ENCODE measurements at regions not wholly inside any gene's neighbourhood (a gene's known extent, or its start where the extent isn't known, plus 50 kb on each side); places are given as distances from the start of the nearest gene placed in this dataset.

- WGBS (ENCODE audit: extremely low coverage, insufficient read length, low lambda C conversion rate) = no CpG with 5 or more reads among the region's 7 CpGs
- no peak overlapping the region for H4K5ac ChIP-seq (ENCODE audit: insufficient read length, low read depth, low read length)
- H3K79me1 ChIP-seq (ENCODE audit: insufficient read depth, low read depth, low read length, poor library complexity, severe bottlenecking) = no peaks in the 10 kb centered on the region
- no peak overlapping the region for H4K91ac ChIP-seq (ENCODE audit: insufficient read length, low read depth, low read length)
- H3K4me1 ChIP-seq (ENCODE audit: insufficient read depth, low read length) = no peaks in the 10 kb centered on the region; the same call in 1 of the 2 replicates
- no peaks in the 10 kb centered on the region for H3K27me3 ChIP-seq (ENCODE audit: insufficient read depth, low read length)
- H4K8ac ChIP-seq (replicated peaks; ENCODE audit: insufficient read length, low read depth, low read length) = no peak overlapping the region
- no peak overlapping the region for H3K9ac ChIP-seq (ENCODE audit: extremely low read depth, insufficient read length, low read length)
- H3K4me3 Mint-ChIP-seq = no peak overlapping the region
- no peaks in the 10 kb centered on the region for H3K9me3 Mint-ChIP-seq
- TF ChIP-seq CTCF (conservative IDR thresholded peaks at IDR 0.05) = no peak
- no peaks in the 10 kb centered on the region for H3K23me2 ChIP-seq (ENCODE audit: insufficient read length, low read depth, low read length, poor library complexity, severe bottlenecking)
- no peaks in the 10 kb centered on the region for H4K20me1 ChIP-seq (ENCODE audit: control insufficient read depth, insufficient read depth, insufficient read length)
- no peak for DNase-seq
- H3K9me3 ChIP-seq (ENCODE audit: control insufficient read depth, low read depth, low read length) = no peaks in the 10 kb centered on the region
- H3K79me2 ChIP-seq (ENCODE audit: insufficient read depth, low read length) = no peaks in the 10 kb centered on the region
- H2AK5ac ChIP-seq (ENCODE audit: insufficient read length, low read length) = no peak overlapping the region
- H3K14ac ChIP-seq (ENCODE audit: insufficient read depth, low read length) = no peak overlapping the region
- no peak overlapping the region for H2BK120ac ChIP-seq (ENCODE audit: low read depth, low read length, poor library complexity, severe bottlenecking)
- no peak overlapping the region for H3K27ac ChIP-seq (ENCODE audit: insufficient read length, low read depth, low read length)
- no peak overlapping the region for H2BK12ac ChIP-seq (ENCODE audit: insufficient read length, low read depth, low read length)
- H3T11ph ChIP-seq (ENCODE audit: low read length) = no peak overlapping the region
- H2BK20ac ChIP-seq (ENCODE audit: low read depth, low read length, poor library complexity, severe bottlenecking) = no peak overlapping the region
- H3K4me2 ChIP-seq (ENCODE audit: insufficient read depth, insufficient read length, low read length) = no peak overlapping the region
- H3K4me1 Mint-ChIP-seq = peaks cover 14 to 15% of the 10 kb centered on the region in 2 experiments
- H3K23ac ChIP-seq (ENCODE audit: insufficient read length, low read depth, low read length) = no peak overlapping the region
- no peak overlapping the region for H3K18ac ChIP-seq (ENCODE audit: insufficient read length, low read depth, low read length)
- H3K36me3 Mint-ChIP-seq (ENCODE audit: insufficient read depth in 1 of 3, low read depth in 3 of 3) = no peaks in the 10 kb centered on the region; a peak in 1 of 7 replicates
- no peak overlapping the region for H2BK15ac ChIP-seq (ENCODE audit: low read depth, low read length)
- H3K27ac Mint-ChIP-seq = no peak overlapping the region
- H3K56ac ChIP-seq (ENCODE audit: insufficient read length, low read depth, low read length) = no peak overlapping the region
- H2BK5ac ChIP-seq (ENCODE audit: insufficient read length, low read length) = no peak overlapping the region
- no peaks in the 10 kb centered on the region; the same call in none of the 2 replicates for H3K27me3 Mint-ChIP-seq (ENCODE audit: low read depth)
- H2AFZ ChIP-seq (ENCODE audit: low read length) = no peak overlapping the region
- H3K4ac ChIP-seq (ENCODE audit: low read depth, low read length) = no peak overlapping the region
Measured at GRCh38 chr7:42726066-42726785, 185.6 kb downstream of the C7orf25 start.
